GM21529 (cell line): ENCODE measurements at regions not wholly inside any gene's neighbourhood (a gene's known extent, or its start where the extent isn't known, plus 50 kb on each side); places are given as distances from the start of the nearest gene placed in this dataset.

Experiments used
- ATAC-seq: cut with Tn5 transposase; IDR thresholded peaks from one replicate; pipeline ENCODE4 v1.9.1; 2021; ENCODE audit not compliant: unreplicated experiment

GRCh38 chr6:149212206-149212605 is 105.3 kb upstream of the TAB2 start:
- ATAC-seq = no peak

- ATAC-seq = no peak
Observed at GRCh38 chr6:149212892-149213801, 104.4 kb upstream of the TAB2 start.

- ATAC-seq = no peak
Observed at GRCh38 chr6:149213829-149214228, 103.7 kb upstream of the TAB2 start.

GRCh38 chr6:149216459-149216858 is 101.1 kb upstream of the TAB2 start:
- ATAC-seq = no peak

- peak; percentile 64 for ATAC-seq
Observed at GRCh38 chr6:149217466-149217888, 100.0 kb upstream of the TAB2 start.

- ATAC-seq = no peak
Observed at GRCh38 chr6:149218471-149218870, 99.0 kb upstream of the TAB2 start.

GRCh38 chr6:149218915-149219314 is 98.6 kb upstream of the TAB2 start:
- ATAC-seq = no peak

- no peak for ATAC-seq
Observed at GRCh38 chr6:149220882-149221773, 96.4 kb upstream of the TAB2 start.

- no peak for ATAC-seq
Observed at GRCh38 chr6:149221774-149222070, 95.8 kb upstream of the TAB2 start.

GRCh38 chr6:149223120-149223903 is 94.2 kb upstream of the TAB2 start:
- no peak for ATAC-seq

- no peak for ATAC-seq
Observed at GRCh38 chr6:149223904-149224351, 93.6 kb upstream of the TAB2 start.

GRCh38 chr6:149224399-149224798 is 93.1 kb upstream of the TAB2 start:
- ATAC-seq = no peak

GRCh38 chr6:149225370-149225769 is 92.1 kb upstream of the TAB2 start:
- no peak for ATAC-seq

GRCh38 chr6:149225946-149226345 is 91.6 kb upstream of the TAB2 start:
- ATAC-seq = no peak

GRCh38 chr6:149227796-149228195 is 89.7 kb upstream of the TAB2 start:
- no peak for ATAC-seq

GRCh38 chr6:149228311-149228955 is 89.1 kb upstream of the TAB2 start:
- ATAC-seq = no peak

- no peak for ATAC-seq
Observed at GRCh38 chr6:149229096-149229495, 88.4 kb upstream of the TAB2 start.

GRCh38 chr6:149230712-149231460 is 86.6 kb upstream of the TAB2 start:
- ATAC-seq = peak; percentile 48

GRCh38 chr6:149231778-149232177 is 85.7 kb upstream of the TAB2 start:
- ATAC-seq = no peak
